ENCODE measurements at regions not wholly inside any gene's neighbourhood (a gene's known extent, or its start where the extent isn't known, plus 50 kb on each side); places are given as distances from the start of the nearest gene placed in this dataset.

DNA sequence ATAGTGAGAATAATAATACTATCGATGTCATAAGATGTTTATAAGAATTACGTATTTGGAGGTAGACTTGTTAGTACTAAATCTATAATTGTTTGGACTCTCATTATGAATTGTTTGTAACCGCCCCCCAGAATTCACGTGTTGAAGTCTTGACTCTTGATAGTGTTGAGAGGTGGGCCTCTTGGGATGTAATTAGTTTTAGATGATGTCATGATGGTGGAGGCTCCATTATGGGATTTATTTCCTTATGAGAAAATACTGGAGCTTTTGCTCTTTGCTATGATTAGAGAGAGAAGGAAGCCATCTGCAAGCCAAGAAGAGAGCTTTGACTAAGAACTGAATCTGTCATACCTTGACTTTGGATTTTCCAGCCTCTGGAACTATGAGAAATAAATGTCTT is 142.2 kb downstream of the PRDM9 start:
- ATAC-seq (ENCODE audit: low read depth) = no peak
- H3K9me3 Mint-ChIP-seq = peaks cover 2% of the 10 kb centered on the region
- H3K27ac Mint-ChIP-seq = no peak overlapping the region
- no peak for DNase-seq (ENCODE audit: low spot score in 2 of 2)
- no peaks in the 10 kb centered on the region for H3K36me3 Mint-ChIP-seq
- H3K4me1 Mint-ChIP-seq = no peaks in the 10 kb centered on the region
- no peak overlapping the region for H3K4me3 Mint-ChIP-seq
- H3K27me3 Mint-ChIP-seq = no peaks in the 10 kb centered on the region

- H3K4me1 Mint-ChIP-seq = no peaks in the 10 kb centered on the region
- ATAC-seq (ENCODE audit: low read depth) (no peak), DNase-seq (ENCODE audit: low spot score in 2 of 2) (no peak)
- H3K27ac Mint-ChIP-seq = no peak overlapping the region
- peaks cover 2% of the 10 kb centered on the region for H3K9me3 Mint-ChIP-seq
- no peak overlapping the region for H3K4me3 Mint-ChIP-seq
- H3K36me3 Mint-ChIP-seq = no peaks in the 10 kb centered on the region
- H3K27me3 Mint-ChIP-seq = no peaks in the 10 kb centered on the region
Measured at GRCh38 chr5:23655674-23656073, 148.3 kb downstream of the PRDM9 start.

GRCh38 chr5:23675456-23675855 is 168.0 kb downstream of the PRDM9 start:
- Mint-ChIP-seq H3K27ac (no peak overlapping the region), H3K36me3 (no peaks in the 10 kb centered on the region), H3K4me1 (no peaks in the 10 kb centered on the region), H3K27me3 (no peaks in the 10 kb centered on the region), H3K4me3 (no peak overlapping the region), H3K9me3 (peaks cover 3% of the 10 kb centered on the region)
- no peak for DNase-seq (ENCODE audit: low spot score in 2 of 2)
- ATAC-seq (ENCODE audit: low read depth) = no peak

- Mint-ChIP-seq H3K4me1 (no peaks in the 10 kb centered on the region), H3K36me3 (no peaks in the 10 kb centered on the region), H3K27ac (no peak overlapping the region), H3K9me3 (peaks cover 6% of the 10 kb centered on the region), H3K27me3 (no peaks in the 10 kb centered on the region), H3K4me3 (no peak overlapping the region)
- ATAC-seq (ENCODE audit: low read depth) (no peak), DNase-seq (ENCODE audit: low spot score in 2 of 2) (no peak)
Measured at GRCh38 chr5:23677996-23678395, 170.6 kb downstream of the PRDM9 start.

DNA sequence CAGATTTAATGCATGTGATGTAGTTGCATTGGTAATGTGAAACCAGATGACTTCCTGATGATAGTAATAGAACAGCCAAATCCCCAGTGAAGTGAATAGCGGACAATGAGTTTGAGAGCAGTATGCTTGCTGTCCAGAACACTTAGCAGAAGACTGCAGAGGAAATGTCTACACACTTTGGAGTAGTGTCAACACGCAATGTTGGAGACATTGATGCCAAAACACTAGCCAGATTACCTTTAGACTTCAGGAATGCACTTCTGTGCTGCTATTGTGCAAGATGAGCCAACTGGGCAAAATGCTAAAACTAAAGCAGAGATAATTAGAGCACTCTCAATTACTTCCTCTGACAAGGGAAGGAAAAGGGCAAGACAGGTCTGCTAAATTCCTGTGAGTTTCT is 176.7 kb downstream of the PRDM9 start:
- peaks cover 11% of the 10 kb centered on the region for H3K9me3 Mint-ChIP-seq
- ATAC-seq (ENCODE audit: low read depth) (no peak), DNase-seq (ENCODE audit: low spot score in 2 of 2) (no peak)
- no peak overlapping the region for H3K27ac Mint-ChIP-seq
- no peaks in the 10 kb centered on the region for H3K4me1 Mint-ChIP-seq
- H3K27me3 Mint-ChIP-seq = no peaks in the 10 kb centered on the region
- no peaks in the 10 kb centered on the region for H3K36me3 Mint-ChIP-seq
- no peak overlapping the region for H3K4me3 Mint-ChIP-seq

- no peak for DNase-seq (ENCODE audit: low spot score in 2 of 2)
- H3K9me3 Mint-ChIP-seq = no peaks in the 10 kb centered on the region
Measured at GRCh38 chr5:23703940-23704855, 196.8 kb downstream of the PRDM9 start.

DNA sequence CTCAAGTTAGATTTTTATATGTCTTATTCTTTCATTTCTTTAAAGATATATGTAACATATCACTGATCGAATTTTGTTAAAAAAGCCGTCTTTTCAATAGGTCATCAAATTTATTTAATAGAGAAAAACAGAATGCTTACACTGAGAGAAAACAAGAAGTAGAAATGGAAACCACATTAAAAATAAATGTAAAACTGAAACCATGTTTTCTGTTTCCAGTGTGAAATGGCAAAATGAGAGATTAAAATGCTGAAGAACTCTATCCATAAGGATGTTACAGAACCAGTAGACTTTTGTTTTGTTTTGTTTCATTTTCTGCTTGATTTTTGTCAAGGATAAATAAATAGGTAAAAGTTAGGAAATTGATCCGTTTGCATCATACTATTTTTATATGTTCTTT is 210.1 kb downstream of the PRDM9 start:
- no peak for DNase-seq (ENCODE audit: low spot score in 2 of 2)
- H3K27ac Mint-ChIP-seq = no peak overlapping the region
- no peak overlapping the region for H3K4me3 Mint-ChIP-seq
- no peaks in the 10 kb centered on the region for H3K4me1 Mint-ChIP-seq
- peaks cover 5% of the 10 kb centered on the region for H3K9me3 Mint-ChIP-seq
- no peaks in the 10 kb centered on the region for H3K36me3 Mint-ChIP-seq
- ATAC-seq (ENCODE audit: low read depth) = no peak
- H3K27me3 Mint-ChIP-seq = no peaks in the 10 kb centered on the region

More at GRCh38 chr5:23703940-23704855, 196.8 kb downstream of the PRDM9 start:
- no peak for ATAC-seq (ENCODE audit: low read depth)
- H3K4me3 Mint-ChIP-seq = no peak overlapping the region
- H3K27ac Mint-ChIP-seq = no peak overlapping the region
- H3K4me1 Mint-ChIP-seq = no peaks in the 10 kb centered on the region
- no peaks in the 10 kb centered on the region for H3K27me3 Mint-ChIP-seq
- no peaks in the 10 kb centered on the region for H3K36me3 Mint-ChIP-seq

- DNase-seq (ENCODE audit: low spot score in 2 of 2) (no peak), ATAC-seq (ENCODE audit: low read depth) (no peak)
- Mint-ChIP-seq H3K36me3 (no peaks in the 10 kb centered on the region), H3K4me3 (no peak overlapping the region), H3K4me1 (no peaks in the 10 kb centered on the region), H3K9me3 (peaks cover 4% of the 10 kb centered on the region), H3K27ac (no peak overlapping the region), H3K27me3 (no peaks in the 10 kb centered on the region)
Measured at GRCh38 chr5:23718564-23718963, 211.2 kb downstream of the PRDM9 start.

GRCh38 chr5:23721336-23721735 is 213.9 kb downstream of the PRDM9 start:
- DNase-seq (ENCODE audit: low spot score in 2 of 2) (no peak), ATAC-seq (ENCODE audit: low read depth) (no peak)
- no peaks in the 10 kb centered on the region for H3K4me1 Mint-ChIP-seq
- no peaks in the 10 kb centered on the region for H3K27me3 Mint-ChIP-seq
- H3K27ac Mint-ChIP-seq = no peak overlapping the region
- no peak overlapping the region for H3K4me3 Mint-ChIP-seq
- no peaks in the 10 kb centered on the region for H3K9me3 Mint-ChIP-seq
- H3K36me3 Mint-ChIP-seq = no peaks in the 10 kb centered on the region

GRCh38 chr5:23727271-23727670 is 219.9 kb downstream of the PRDM9 start:
- ATAC-seq (ENCODE audit: low read depth) = no peak
- Mint-ChIP-seq H3K4me1 (no peaks in the 10 kb centered on the region), H3K27ac (no peak overlapping the region), H3K36me3 (no peaks in the 10 kb centered on the region), H3K9me3 (no peaks in the 10 kb centered on the region), H3K27me3 (no peaks in the 10 kb centered on the region), H3K4me3 (no peak overlapping the region)
- no peak for DNase-seq (ENCODE audit: low spot score in 2 of 2)

DNA sequence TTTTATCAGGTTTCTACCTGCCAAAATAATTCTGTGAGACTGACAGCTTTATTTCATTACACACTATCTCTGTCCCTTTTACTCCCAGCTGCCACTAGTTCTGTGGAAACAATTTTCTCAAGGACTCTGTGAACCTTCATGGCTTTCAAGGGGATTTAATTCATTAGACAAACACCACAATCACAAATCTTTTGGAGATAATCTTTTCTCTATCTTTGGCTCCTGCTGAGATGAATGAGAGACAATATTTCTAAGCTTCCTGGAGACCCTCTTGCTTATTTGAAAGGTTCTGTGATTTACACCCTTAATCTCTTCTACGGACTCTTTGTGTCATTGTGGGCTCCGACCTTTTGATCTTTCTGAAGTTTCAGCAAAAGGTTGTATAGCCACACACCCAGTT is 222.6 kb downstream of the PRDM9 start:
- no peak for ATAC-seq (ENCODE audit: low read depth)
- H3K9me3 Mint-ChIP-seq = no peaks in the 10 kb centered on the region
- no peak overlapping the region for H3K27ac Mint-ChIP-seq
- no peaks in the 10 kb centered on the region for H3K36me3 Mint-ChIP-seq
- no peaks in the 10 kb centered on the region for H3K27me3 Mint-ChIP-seq
- DNase-seq (ENCODE audit: low spot score in 2 of 2) = no peak
- H3K4me1 Mint-ChIP-seq = no peaks in the 10 kb centered on the region
- no peak overlapping the region for H3K4me3 Mint-ChIP-seq

DNA sequence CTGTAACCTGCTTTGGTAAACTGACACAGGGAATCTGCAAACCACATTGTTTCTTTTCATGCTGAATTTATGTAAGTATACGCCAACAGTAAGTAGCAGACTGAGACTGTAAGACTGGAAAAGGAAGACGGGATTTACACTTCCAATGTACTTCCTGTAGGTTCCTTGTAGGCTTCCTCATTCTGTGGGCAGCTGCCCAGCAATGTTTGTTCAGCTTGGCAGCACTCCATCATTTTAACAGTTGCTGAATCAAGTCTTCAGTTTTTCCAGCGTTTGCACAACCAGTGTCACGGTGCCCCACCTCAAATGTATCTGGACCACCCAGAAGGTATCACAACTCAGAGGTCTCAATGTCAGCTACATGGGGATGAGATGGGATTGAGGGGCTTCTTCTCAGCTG is 232.6 kb downstream of the PRDM9 start:
- no peaks in the 10 kb centered on the region for H3K4me1 Mint-ChIP-seq
- no peaks in the 10 kb centered on the region for H3K9me3 Mint-ChIP-seq
- no peaks in the 10 kb centered on the region for H3K27me3 Mint-ChIP-seq
- no peak overlapping the region for H3K27ac Mint-ChIP-seq
- H3K4me3 Mint-ChIP-seq = no peak overlapping the region
- DNase-seq (ENCODE audit: low spot score in 2 of 2) = no peak
- no peak for ATAC-seq (ENCODE audit: low read depth)
- no peaks in the 10 kb centered on the region for H3K36me3 Mint-ChIP-seq

- no peak overlapping the region for H3K4me3 Mint-ChIP-seq
- no peaks in the 10 kb centered on the region for H3K9me3 Mint-ChIP-seq
- H3K4me1 Mint-ChIP-seq = no peaks in the 10 kb centered on the region
- DNase-seq (ENCODE audit: low spot score in 2 of 2) (no peak), ATAC-seq (ENCODE audit: low read depth) (no peak)
- no peak overlapping the region for H3K27ac Mint-ChIP-seq
- no peaks in the 10 kb centered on the region for H3K27me3 Mint-ChIP-seq
- H3K36me3 Mint-ChIP-seq = no peaks in the 10 kb centered on the region
Measured at GRCh38 chr5:23742701-23743100, 235.3 kb downstream of the PRDM9 start.

DNA sequence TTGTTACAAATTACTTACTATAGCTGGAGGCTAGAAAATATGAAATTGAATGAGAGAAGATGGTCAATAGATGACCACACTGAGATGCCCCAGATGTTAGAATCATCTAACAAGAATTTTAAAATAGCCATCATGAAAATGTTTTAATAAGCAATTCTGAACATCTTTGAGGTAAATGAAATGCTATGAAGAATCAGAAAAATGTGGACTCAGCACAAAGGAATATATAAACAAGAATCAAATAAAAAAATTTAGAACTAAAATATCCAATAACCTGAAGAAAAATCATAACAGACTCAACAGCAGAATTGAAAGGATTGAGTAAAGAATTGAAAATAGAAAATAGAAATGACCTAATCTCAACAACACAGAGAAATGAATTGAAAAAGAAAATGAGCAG is 248.5 kb downstream of the PRDM9 start:
- Mint-ChIP-seq H3K27ac (no peak overlapping the region), H3K27me3 (no peaks in the 10 kb centered on the region), H3K9me3 (peaks cover 4% of the 10 kb centered on the region), H3K4me3 (no peak overlapping the region), H3K4me1 (no peaks in the 10 kb centered on the region), H3K36me3 (no peaks in the 10 kb centered on the region)
- DNase-seq (ENCODE audit: low spot score in 2 of 2) (no peak), ATAC-seq (ENCODE audit: low read depth) (no peak)

- ATAC-seq (ENCODE audit: low read depth) (no peak), DNase-seq (ENCODE audit: low spot score in 2 of 2) (no peak)
Measured at GRCh38 chr5:23756779-23757178, 249.4 kb downstream of the PRDM9 start.

More at GRCh38 chr5:23756779-23757178, 249.4 kb downstream of the PRDM9 start:
- Mint-ChIP-seq H3K27me3 (no peaks in the 10 kb centered on the region), H3K9me3 (no peaks in the 10 kb centered on the region), H3K27ac (no peak overlapping the region), H3K4me1 (no peaks in the 10 kb centered on the region), H3K4me3 (no peak overlapping the region), H3K36me3 (no peaks in the 10 kb centered on the region)

Measured in memory B cell (primary cell).